ENCODE measurements at regions not wholly inside any gene's neighbourhood (a gene's known extent, or its start where the extent isn't known, plus 50 kb on each side); places are given as distances from the start of the nearest gene placed in this dataset.

DNA sequence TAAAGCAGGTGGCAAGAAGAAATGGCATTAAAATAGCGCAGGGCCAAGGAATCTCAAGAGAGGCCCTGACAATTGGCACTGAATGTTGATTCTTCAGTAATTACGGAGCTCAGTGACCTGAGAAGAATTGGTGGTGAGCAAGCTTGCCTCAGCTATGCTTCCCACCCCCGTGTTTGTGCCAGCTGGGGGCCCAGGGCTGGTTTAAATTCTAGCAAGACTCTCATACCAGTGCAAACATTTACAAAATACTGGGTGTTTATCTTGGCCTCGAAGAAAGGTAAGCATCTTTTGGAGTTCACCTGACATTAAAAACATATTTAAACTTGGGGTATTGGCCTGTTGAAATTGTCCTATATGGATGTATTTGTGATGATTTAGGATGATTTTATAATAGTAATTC, 296.7 kb upstream of the USP25 start:
- no peaks in the 10 kb centered on the region for H4K20me1 ChIP-seq (ENCODE audit: insufficient read depth, low read length)
- ChIA-PET POLR2A (ENCODE audit: unreplicated experiment) (no interaction called here), CTCF (no interaction called here)
- no peaks in the 10 kb centered on the region for H3K36me3 ChIP-seq (ENCODE audit: control insufficient read depth, insufficient read depth, low read length)
- no peak overlapping the region for H4K91ac ChIP-seq (ENCODE audit: insufficient read depth, low read depth, low read length)
- no peak overlapping the region for H3K4me2 ChIP-seq (ENCODE audit: low read depth, low read length)
- H3K4ac ChIP-seq (ENCODE audit: low read depth, low read length): no peak overlapping the region
- H4K5ac ChIP-seq (ENCODE audit: low read depth, low read length): no peak overlapping the region
- no peak overlapping the region for H3K14ac ChIP-seq (replicated peaks; ENCODE audit: low read depth, low read length)
- in situ Hi-C loops (cut with MboI; ENCODE audit: low sequenced_read_pairs): no loop called here
- H3K27me3 ChIP-seq (ENCODE audit: control insufficient read depth, insufficient read depth, low read length): no peaks in the 10 kb centered on the region
- no peak overlapping the region for H3K23ac ChIP-seq (ENCODE audit: low read depth, low read length)
- H3K27ac ChIP-seq (ENCODE audit: insufficient read depth, low read length): no peak overlapping the region
- no TSS peak for BruUV-seq (replicated peaks)
- intact Hi-C loops (cut with micrococcal nuclease): no loop called here
- no peak overlapping the region for H2AFZ ChIP-seq (replicated peaks; ENCODE audit: low read length, poor library complexity)
- no peaks in the 10 kb centered on the region for H3K4me1 ChIP-seq (ENCODE audit: control insufficient read depth, insufficient read depth, low read length)
- DNase-seq (no peak), ATAC-seq (ENCODE audit: low read depth) (no peak)
- H2AK9ac ChIP-seq (replicated peaks; ENCODE audit: low read depth, low read length, poor library complexity): no peak overlapping the region
- no peak overlapping the region for H2BK5ac ChIP-seq (ENCODE audit: low read depth, low read length, poor library complexity, severe bottlenecking)
- no peak overlapping the region for H2BK15ac ChIP-seq (ENCODE audit: low read depth, low read length)
- no peak overlapping the region for H3K18ac ChIP-seq (ENCODE audit: low read depth, low read length)
- no peak overlapping the region for H3K4me3 ChIP-seq (ENCODE audit: insufficient read depth, low read depth, low read length)
- TF ChIP-seq MAZ (IDR thresholded peaks at IDR 0.05; ENCODE audit: borderline replicate concordance, low read depth, low read length) (no peak), RFX5 (IDR thresholded peaks at IDR 0.05; ENCODE audit: low read depth, low read length) (no peak), MAFK (IDR thresholded peaks at IDR 0.05; ENCODE audit: low read depth, low read length) (no peak), RCOR1 (IDR thresholded peaks at IDR 0.05; ENCODE audit: insufficient replicate concordance, low read length) (no peak), RAD21 (IDR thresholded peaks at IDR 0.05; ENCODE audit: low read length) (no peak), FOS (IDR thresholded peaks at IDR 0.05; ENCODE audit: low read depth, low read length) (no peak)
- H2AK5ac ChIP-seq (ENCODE audit: low read depth, low read length): no peak overlapping the region
- H2BK120ac ChIP-seq (ENCODE audit: low read depth, low read length): no peak overlapping the region
- dilution Hi-C loops (cut with HindIII; ENCODE audit: low sequenced_read_pairs, unreplicated experiment): no loop called here
- no peaks in the 10 kb centered on the region for H3K79me1 ChIP-seq (ENCODE audit: low read depth in 1 of 2, low read length in 2 of 2)
- H2BK20ac ChIP-seq (ENCODE audit: low read depth, low read length): no peak overlapping the region
- no peak overlapping the region for H3K56ac ChIP-seq (ENCODE audit: extremely low read depth, insufficient read depth, low read length)
- 17% methylated on average over 1 of the region's 4 CpGs; no CpG with 5 or more reads in 1 of the 2 experiments for WGBS, 2 experiments (ENCODE audit: extremely low coverage in 2 of 2, insufficient read length in 1 of 2)
- H3K9me1 ChIP-seq (ENCODE audit: insufficient read depth, low read length): no peaks in the 10 kb centered on the region
- H3K9me3 ChIP-seq (ENCODE audit: control insufficient read depth, insufficient read depth, low read length): no peaks in the 10 kb centered on the region
- H3K9ac ChIP-seq (ENCODE audit: low read depth, low read length): no peak overlapping the region
- no peak overlapping the region for H4K8ac ChIP-seq (ENCODE audit: low read depth in 2 of 2, low read length in 2 of 2)

Data from IMR-90 (cell line).